GM18499 (cell line): ENCODE measurements at regions not wholly inside any gene's neighbourhood (a gene's known extent, or its start where the extent isn't known, plus 50 kb on each side); places are given as distances from the start of the nearest gene placed in this dataset.

Experiments used
- ATAC-seq: cut with Tn5 transposase; IDR thresholded peaks from one replicate; pipeline ENCODE4 v1.9.1; 2021; ENCODE audit warnings: moderate number of reproducible peaks; ENCODE audit not compliant: insufficient read depth, unreplicated experiment

DNA sequence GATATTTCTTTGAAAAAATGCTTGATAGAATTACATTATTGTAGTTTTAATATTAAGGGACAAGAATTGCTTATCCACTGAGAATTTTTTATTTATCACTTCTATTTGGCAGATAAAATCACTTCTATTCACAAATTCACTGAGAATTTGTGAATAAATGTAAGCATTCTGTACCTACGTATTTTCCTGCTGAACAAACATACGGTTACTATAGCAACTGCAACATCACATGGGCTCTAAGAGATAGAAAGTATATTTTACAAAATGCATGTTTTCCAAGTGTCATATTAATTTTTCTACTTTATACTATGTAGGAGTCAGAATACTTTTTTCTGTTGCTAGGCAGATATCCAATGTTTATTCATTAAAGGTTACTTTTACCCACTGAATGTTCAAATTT, 166.2 kb downstream of the ZIC1 start:
- ATAC-seq = no peak

DNA sequence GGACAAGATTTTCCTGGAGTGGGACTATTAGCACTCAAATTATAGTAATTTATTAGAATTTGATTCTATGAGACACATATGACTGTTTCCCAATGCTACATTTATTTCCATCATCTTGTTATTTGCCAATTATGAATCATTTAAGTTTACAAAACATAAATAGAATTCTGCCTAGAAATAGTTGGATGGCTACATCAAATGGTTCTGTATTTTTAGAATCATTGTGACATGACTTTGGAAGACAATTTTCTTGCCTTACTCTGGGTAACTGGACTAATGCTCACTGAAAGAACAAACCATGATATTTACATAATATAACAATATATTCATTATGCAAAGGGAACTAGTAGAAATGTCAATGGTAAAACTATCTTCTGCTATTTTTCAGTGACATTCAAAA, 173.5 kb downstream of the ZIC1 start:
- ATAC-seq = no peak

DNA sequence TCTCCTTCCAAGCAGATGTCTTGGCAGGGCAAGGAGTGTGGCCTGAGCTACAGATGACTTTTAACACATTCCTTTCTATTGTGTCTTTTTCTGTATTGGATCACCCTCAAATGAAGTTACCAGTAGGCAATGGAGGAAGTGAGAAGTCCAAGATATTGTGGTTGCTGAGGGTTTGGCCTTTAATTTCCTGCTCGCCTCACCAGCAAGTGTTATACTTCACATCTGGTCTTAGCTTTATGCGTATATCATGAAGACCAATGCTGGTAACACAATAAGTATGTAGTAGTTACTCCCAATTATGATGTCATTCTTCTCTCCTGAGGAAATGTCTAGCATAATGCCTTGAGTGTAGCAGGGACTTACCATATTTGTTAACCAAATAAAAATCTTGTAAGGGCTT, 179.9 kb downstream of the ZIC1 start:
- no peak for ATAC-seq

DNA sequence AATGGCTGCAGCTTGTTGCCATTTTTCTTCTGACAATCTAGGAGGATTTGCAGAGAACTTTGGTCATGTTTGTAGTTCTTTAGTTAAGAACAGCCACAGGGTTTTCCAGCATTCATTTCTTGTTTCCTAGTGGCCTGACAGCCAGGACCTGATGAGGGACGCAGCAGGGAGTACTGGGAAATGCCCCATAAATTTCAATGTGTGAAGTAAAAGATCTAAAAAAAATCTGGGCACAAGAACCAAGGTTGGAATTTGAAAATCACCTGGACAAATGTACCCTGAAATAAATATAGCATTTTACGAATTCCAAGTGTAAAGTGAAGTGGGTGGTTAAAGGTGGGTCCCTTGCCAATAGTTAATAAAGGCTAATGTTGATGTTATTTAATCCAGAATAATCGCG, 195.0 kb downstream of the ZIC1 start:
- no peak for ATAC-seq

DNA sequence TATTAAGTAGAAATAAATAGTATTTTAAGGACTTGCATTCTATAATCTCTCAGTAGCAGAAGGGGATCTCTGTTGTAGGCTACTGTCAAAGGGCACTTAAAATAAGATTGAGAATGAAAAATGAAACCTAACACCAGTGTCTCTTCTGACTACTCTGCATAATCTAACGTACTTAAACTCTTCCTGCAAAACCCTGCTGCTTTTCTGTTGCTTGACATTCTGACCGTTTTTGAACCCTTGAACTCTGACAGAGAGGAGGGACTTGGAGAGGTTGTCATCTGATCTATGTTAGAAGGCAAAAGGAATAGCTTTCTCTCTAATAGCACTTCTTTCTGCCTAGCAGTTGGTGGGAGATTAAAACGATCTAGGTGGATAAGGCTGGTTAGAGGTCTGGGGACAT, 204.6 kb downstream of the ZIC1 start:
- no peak for ATAC-seq

DNA sequence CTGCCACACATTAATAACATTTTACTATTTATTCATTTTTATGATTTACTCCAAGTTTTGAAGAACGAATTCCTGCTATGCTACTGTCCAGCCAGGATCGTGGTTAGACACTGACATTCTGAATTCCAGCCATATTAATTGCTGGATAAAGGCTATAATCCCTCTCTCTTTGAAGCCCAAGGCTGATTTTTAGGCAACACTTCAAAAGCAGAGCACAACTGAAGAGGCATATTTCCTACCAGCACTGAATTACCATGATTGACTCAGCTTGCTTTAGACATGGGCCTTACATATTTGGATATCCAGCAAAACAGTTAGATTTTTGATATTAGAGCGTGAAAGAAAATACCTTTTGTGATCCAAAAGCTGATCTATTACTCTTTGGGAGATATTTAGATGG, 205.0 kb downstream of the ZIC1 start:
- no peak for ATAC-seq

DNA sequence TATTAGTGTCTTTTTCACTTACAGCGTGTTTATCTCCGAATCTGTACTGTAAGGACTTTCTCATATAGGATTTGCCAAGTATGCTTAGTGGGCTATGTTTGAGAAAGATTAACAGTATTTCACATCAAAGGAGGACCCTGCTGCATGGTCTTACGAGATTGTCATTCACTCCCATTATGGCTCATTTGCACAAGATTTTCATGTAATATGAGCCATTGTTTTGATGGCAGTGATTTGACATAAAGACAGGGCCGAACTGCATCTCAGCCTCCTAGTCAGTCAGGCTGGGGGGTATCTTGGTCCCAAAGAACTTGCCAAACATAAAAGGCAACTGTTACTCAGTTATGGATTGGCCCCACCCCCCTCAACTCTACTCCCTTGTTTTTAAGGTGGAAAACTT, 205.9 kb downstream of the ZIC1 start:
- ATAC-seq = no peak

DNA sequence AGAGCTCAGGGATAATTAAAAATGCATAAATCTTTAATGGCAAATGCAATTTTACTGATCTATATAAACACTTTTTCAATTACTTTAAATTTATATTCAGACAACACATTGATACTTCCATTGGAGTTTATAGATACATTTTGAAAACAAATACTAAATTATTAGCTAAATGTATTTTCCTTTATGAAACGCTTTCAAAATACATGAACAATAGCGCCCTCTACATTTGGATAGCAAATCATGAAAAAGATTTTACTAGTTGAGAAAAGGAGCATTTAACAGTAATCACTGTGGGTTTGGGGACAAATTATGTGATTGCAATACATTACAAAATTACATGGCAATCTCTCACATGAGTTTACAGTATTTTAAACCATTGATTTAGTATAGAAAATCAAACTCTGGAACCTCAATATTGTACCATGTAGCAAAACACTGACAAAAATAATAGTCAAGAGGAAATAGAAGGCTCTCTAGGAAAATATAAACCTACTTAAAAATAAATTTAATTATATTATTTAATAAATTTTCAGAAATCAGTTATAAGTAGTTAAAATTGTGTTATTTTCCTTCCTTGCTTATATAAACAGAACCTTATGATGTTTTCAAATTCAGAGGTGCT, 207.9 kb downstream of the ZIC1 start:
- no peak for ATAC-seq

DNA sequence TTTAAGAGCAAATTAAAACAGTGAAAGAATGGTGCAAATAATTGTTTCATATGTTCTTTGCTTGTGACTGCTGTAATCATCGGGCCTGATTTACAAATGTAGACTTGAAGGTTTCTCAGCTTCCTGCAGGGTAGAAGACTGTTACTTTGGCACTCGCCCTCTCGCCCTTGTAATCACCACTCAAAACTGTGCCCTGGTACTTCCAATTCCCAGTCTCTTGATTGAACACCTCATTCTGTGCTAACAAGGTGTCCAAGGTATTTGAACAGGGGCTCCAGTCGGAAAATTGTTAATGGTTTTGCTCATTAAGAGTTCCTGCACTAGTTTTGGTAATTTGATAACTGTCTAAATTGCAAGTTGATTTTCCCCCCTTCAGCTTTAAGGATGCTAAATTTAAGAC, 209.5 kb downstream of the ZIC1 start:
- ATAC-seq = no peak

DNA sequence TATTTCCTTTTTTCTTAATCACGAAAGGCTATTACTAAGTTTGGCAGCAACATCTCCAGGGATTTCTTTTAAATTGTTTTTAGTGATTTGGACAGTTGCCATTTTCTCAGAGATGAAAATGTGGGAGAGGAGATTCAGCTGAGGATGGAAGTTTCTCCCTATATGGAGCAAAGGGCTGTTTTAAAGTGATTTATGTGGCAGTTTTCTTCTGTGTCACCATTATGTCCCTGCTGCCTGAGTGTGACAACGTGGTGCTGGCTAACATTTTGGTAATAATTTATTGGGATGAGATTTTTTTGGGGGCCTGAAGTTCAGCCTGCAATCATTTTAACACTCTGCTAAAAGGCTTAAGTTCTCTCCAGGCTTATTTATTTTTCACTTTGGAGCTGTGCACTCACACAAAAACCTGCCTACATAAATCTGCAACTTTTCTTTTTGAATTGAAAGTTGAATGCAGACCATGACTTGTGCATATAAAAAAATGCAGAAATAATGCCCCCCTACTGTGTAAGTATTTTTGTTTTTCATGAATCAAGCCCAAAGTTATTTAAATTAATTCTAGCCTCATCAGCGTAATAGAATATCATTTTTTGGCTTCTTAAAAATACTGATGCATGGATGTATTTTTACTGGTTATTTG, 210.9 kb downstream of the ZIC1 start:
- ATAC-seq = no peak

DNA sequence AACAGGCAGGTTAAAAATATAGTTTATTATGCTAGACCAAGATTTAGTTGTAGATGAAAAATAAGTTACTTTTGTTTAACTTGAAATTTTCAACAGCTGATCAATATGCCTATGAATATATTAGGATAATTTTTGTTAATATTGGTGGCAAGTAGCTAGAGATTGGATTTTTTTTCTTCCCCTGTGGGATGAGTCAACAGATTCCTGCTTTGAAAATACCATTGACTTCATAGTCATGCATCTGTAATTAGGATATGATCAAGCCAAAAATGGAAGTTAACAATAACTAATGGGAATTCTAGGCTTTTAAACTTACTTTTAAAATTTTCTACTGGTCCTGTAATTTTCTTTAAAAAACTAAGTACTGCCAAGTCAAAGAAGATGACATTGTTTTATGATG, 211.7 kb downstream of the ZIC1 start:
- ATAC-seq = no peak

DNA sequence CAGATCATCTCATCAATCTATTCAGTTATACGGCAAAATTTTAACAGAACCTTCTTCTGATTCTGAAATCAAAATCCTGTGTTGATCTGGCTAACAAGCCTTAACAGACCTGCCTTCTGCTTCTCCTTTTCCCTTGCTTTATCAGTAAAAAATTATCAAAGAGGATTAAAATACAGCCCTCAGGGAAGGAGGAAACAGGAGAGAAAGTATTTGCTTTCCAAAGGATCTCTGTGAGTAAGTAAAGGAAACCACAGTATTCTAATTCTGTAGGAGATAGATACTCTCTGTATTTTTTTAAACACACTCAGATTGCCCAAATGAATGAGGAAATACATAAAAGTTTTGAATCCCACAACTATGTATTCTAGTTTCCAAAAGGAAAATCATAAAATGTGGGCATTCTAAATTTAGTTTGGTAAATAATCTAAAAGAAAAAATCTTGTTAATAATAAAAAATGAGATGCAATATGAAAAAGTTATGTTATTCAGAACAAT, 221.8 kb downstream of the ZIC1 start:
- no peak for ATAC-seq

DNA sequence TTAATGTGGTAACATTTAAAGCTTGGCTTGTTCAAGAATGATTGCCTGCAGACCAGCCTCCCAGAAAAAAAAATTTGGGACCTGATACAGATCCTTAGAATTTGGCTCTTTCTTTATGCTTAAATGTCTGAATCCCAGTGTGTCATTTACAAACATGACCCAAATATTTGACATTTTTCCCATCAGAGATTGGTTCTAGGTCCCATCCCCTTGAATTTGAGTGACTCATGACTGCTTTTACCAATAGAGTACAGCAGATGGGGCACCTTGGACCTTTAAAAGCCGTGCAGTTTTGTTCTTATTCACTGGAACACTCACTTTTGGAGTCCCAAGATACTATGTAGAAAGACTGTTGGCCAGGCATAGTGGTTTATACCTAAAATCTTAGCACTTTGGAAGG, 231.6 kb downstream of the ZIC1 start:
- no peak for ATAC-seq

DNA sequence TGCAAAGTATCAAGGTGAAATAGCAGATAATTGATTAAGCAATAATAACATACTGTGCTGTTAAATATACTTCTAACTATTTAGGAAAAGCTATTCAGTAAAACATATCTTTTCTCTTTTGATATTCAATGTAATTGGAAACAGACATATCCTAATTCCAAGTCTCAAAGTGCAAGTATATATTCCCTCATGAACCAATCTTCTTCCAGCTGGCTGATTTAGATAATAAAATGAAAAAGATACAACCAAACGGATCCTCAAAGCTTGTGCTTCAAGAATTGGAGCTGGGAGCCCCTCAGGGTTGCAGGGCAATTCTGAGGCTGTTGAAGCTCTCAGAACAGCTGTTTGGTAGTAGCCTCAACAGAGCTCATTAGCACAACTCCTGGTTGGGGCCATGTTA, 236.6 kb downstream of the ZIC1 start:
- no peak for ATAC-seq

DNA sequence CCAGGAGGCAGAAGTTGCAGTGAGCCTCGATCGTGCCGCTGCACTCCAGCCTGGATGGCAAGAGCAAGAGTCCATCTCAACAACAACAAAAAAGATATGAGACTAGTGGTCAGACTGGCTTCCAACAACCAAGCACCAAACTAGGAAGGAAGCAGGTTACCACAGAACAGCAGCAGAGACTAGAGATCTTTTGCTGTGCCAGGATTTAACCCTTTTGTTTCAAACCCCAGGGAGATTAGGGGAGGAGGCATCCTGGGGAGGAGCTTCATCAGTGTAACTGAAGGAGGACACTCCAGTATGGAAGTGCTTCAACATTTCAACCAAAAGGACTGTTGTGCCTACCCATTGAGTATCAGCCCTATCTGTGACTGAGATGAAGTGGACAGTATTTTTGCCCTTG, 240.3 kb downstream of the ZIC1 start:
- ATAC-seq = no peak

DNA sequence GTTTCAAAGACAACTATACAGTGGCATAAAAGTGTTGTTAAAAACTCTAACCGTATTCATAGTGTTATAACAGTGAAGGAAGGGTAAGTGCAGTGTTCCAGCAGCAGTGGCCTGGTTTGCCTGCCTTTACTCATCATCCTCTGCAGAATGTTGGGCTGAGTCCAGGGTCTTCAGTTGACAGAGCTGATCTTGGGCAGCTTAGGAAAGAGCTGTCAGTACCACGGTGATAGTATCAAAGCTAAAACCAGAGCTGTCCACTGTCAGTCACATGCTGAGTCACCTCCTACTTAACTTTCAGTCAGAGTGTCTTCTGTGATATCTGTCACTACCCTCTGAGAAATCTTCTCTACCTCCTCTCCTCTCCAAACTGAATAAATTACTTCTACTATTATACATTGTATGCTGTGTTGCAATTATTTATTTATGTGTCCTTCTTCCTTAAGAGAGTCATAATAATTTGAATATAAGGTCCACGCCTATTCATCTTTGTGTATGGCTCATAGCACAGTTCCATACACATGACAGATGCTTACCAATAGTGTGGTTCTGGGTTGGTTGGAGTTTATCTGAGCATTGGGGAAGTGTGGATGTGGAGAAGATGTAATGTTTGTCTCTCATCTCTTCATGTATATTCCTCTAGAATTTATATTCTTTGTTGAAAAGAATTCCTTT, 242.1 kb downstream of the ZIC1 start:
- ATAC-seq = no peak

DNA sequence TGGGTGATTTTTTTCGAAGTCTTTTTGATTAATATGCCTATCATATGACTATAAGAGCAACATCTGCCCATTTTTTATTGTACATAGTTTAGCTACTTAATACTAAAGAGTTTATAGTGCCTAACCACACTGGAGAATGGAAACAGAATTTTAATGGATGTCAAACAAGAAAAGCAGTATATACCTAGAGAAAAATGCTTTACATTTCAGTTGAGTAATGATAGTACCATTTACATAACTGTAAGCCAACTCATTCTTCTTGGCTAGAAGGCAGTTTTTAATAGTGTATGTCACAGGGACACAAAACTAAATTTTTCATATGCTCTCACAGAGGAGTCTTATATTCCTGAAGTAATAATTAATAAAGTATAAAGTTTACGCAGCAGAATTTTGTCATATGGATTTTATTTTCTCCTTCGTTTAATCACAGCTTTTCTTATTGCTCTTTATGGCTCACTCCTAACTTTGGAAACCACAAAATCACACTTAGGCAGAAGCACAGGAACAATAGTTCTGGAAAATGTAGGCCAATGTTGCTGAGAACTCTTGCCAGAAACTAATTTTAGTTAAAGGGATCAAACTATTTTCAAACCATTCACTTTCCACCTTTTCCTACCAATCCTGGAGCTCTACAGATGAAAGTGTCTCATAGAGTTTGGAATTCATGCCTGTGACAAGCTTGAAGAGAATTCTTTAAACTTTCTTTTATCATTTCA, 243.6 kb downstream of the ZIC1 start:
- no peak for ATAC-seq

DNA sequence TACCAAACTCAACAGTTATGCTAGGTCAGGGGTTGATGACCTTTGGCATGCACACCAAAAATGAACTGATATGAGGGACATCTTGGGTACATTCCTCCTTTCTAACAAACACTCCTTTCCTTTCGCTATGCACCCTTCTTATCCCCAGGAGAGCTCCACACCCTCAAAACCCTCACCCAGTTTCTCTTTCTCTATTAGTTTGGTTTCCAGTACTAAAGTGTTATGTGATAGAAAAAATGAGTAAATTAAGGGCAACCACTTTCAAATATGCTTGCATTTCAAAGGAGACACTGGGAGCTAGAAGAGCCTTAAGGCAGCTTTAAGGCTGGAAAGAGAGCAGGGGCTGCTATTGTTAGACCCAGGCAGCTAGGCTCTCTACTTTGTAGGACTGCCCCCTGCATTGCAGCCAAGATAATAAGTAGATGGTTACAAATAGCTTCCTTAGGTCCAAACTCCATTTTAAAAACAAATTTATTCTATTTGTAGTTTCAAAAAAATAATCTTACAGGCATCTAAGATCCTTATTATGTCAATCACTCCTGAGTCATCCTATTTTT, 244.3 kb downstream of the ZIC1 start:
- ATAC-seq = no peak

DNA sequence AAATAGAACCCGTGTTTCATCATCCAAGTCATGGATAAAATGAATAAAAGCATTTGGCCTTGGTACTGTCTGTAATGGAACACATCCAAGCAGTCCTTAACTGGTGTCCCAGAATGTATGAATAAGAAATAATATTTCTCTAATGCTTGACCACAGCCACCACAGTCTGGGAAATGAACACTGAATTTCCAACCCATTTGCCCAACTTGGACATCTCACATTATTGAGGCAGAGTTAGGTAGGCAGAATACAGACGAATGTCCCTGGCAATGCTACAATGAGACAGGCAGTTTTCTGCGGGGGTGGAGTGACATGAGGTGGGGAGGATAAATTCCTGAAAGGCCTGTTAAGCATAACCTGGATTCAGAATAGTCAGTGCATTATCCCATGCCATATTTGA, 245.7 kb downstream of the ZIC1 start:
- ATAC-seq = no peak

DNA sequence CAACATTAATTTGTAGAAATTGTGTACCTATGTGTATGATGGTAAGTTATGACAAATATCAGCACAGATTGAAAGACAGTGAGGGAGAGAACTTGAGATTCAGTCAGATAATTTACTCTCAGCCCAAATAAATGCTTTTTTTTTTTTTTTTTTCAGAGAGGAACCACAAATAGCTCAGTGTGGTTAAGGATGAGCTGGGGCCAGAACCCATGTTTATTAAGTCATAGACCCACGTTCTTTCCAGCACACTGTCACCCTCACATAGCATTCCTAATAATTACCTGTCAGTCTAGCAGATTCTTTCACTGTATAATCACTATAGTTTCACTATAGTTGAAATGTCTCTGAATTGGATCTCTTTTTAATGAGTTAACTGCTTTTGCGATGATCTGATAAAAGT, 246.1 kb downstream of the ZIC1 start:
- no peak for ATAC-seq

DNA sequence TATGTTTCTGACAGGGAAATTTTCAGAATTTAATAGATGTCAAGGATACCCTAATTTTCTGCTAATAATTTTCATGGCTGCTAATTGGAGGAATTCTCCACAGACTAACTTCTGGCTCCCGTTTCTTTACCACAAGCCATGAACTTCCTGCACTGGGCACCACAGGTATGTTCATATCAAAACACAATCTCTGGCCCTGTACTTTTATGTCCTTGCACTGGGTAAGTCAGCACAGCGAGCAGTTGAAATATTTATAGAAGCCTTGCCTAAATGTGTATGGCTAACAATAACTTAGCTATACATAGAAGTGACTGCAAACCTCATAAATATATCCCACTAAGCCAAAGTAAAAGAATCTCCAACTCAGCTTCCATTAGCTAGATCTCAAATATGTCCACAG, 246.9 kb downstream of the ZIC1 start:
- ATAC-seq = no peak
